Right atrium auricular region (tissue), 2 donors: ENCODE measurements at regions not wholly inside any gene's neighbourhood (a gene's known extent, or its start where the extent isn't known, plus 50 kb on each side); places are given as distances from the start of the nearest gene placed in this dataset.
"Not testable (repeated sequence)": the region's sequence is repeated elsewhere in the genome, so short reads cannot be mapped to it uniquely, and the experiment has no call there.

ENCODE experiments used
- DNase-seq: peaks from one replicate; pipeline ENCODE4 v3.0.0-alpha.2; 2019; ENCODE audit warnings: low spot score
- H3K27ac ChIP-seq, 2 donors: fragments of 200-600 bp; sonication (generic); 1 replicate in 1 of 2; 2 replicates in 1 of 2; pipeline ENCODE4 v1.5.1; 2016 to 2019
- H3K27me3 ChIP-seq, 2 donors: fragments of 200-600 bp; sonication (generic); one replicate each; pipeline versions ENCODE4 v1.5.1 to v1.6.0; 2017 to 2019
- H3K36me3 ChIP-seq: fragments of 200-600 bp; sonication (generic); one replicate; pipeline ENCODE4 v1.5.1; 2016
- H3K4me1 ChIP-seq, 2 donors: fragments of 200-600 bp; sonication (generic); one replicate each; pipeline versions ENCODE4 v1.5.1 to v1.6.0; 2017 to 2019
- H3K4me3 ChIP-seq, 2 donors: fragments of 200-600 bp; sonication (generic); 1 replicate in 1 of 2; 2 replicates in 1 of 2; pipeline ENCODE4 v1.5.1; 2017 to 2019; ENCODE audit warnings: mild to moderate bottlenecking in 1 of 2, moderate library complexity in 1 of 2
- H3K9me3 ChIP-seq, 2 donors: fragments of 200-600 bp; sonication (generic); one replicate each; pipeline ENCODE4 v1.5.1; 2019
- CTCF ChIP-seq, 2 donors: fragments of 200-600 bp; sonication (generic); IDR thresholded peaks; one replicate each; pipeline ENCODE4 v1.5.1; 2019; ENCODE audit warnings: antibody characterized with exemption in 2 of 2

GRCh38 chr2:239548451-239548871 is 147.6 kb upstream of the HDAC4 start:
- no peaks in the 10 kb centered on the region for H3K4me1 ChIP-seq
- H3K9me3 ChIP-seq = no peaks in the 10 kb centered on the region
- H3K27ac ChIP-seq = no peak overlapping the region
- H3K4me3 ChIP-seq = no peak overlapping the region
- no peaks in the 10 kb centered on the region for H3K27me3 ChIP-seq
- H3K36me3 ChIP-seq = no peaks in the 10 kb centered on the region
- DNase-seq = no peak
- TF ChIP-seq CTCF (IDR thresholded peaks at IDR 0.05) = no peak

GRCh38 chr2:239547140-239547539 is 146.3 kb upstream of the HDAC4 start:
- H3K4me3 ChIP-seq, DNase-seq, H3K27ac ChIP-seq, H3K4me1 ChIP-seq, H3K9me3 ChIP-seq, H3K27me3 ChIP-seq, H3K36me3 ChIP-seq: not testable (repeated sequence)

- H3K36me3 ChIP-seq = no peaks in the 10 kb centered on the region
- no peaks in the 10 kb centered on the region for H3K4me1 ChIP-seq
- no peaks in the 10 kb centered on the region for H3K27me3 ChIP-seq
- no peak overlapping the region for H3K4me3 ChIP-seq
- H3K27ac ChIP-seq = no peak overlapping the region
- TF ChIP-seq CTCF (IDR thresholded peaks at IDR 0.05) = no peak
- no peak for DNase-seq
- no peaks in the 10 kb centered on the region for H3K9me3 ChIP-seq
These were observed 145.7 kb upstream of the HDAC4 start for GRCh38 chr2:239546541-239546940.

GRCh38 chr2:239545741-239546392 is 145.0 kb upstream of the HDAC4 start:
- no peaks in the 10 kb centered on the region for H3K9me3 ChIP-seq
- no peaks in the 10 kb centered on the region for H3K27me3 ChIP-seq
- DNase-seq = no peak
- no peak overlapping the region for H3K4me3 ChIP-seq
- H3K4me1 ChIP-seq = no peaks in the 10 kb centered on the region
- no peak for TF ChIP-seq CTCF (IDR thresholded peaks at IDR 0.05)
- H3K36me3 ChIP-seq = no peaks in the 10 kb centered on the region
- no peak overlapping the region for H3K27ac ChIP-seq

- no peak for DNase-seq
These were observed 144.2 kb upstream of the HDAC4 start for GRCh38 chr2:239544918-239545465.

More at GRCh38 chr2:239544918-239545465, 144.2 kb upstream of the HDAC4 start:
- Histone ChIP-seq H3K4me1 (no peaks in the 10 kb centered on the region), H3K9me3 (no peaks in the 10 kb centered on the region), H3K27me3 (no peaks in the 10 kb centered on the region), H3K36me3 (no peaks in the 10 kb centered on the region), H3K27ac (no peak overlapping the region), H3K4me3 (no peak overlapping the region)
- TF ChIP-seq CTCF (IDR thresholded peaks at IDR 0.05) = no peak
